GM21576 (cell line): ENCODE measurements at regions not wholly inside any gene's neighbourhood (a gene's known extent, or its start where the extent isn't known, plus 50 kb on each side); places are given as distances from the start of the nearest gene placed in this dataset.

ENCODE experiments used
- ATAC-seq: cut with Tn5 transposase; IDR thresholded peaks from one replicate; pipeline ENCODE4 v1.9.1; 2021; ENCODE audit warnings: mild to moderate bottlenecking, moderate library complexity; ENCODE audit not compliant: unreplicated experiment

GRCh38 chr10:130750441-130750840, 561.1 kb downstream of the TCERG1L start:
- ATAC-seq, result no peak

DNA sequence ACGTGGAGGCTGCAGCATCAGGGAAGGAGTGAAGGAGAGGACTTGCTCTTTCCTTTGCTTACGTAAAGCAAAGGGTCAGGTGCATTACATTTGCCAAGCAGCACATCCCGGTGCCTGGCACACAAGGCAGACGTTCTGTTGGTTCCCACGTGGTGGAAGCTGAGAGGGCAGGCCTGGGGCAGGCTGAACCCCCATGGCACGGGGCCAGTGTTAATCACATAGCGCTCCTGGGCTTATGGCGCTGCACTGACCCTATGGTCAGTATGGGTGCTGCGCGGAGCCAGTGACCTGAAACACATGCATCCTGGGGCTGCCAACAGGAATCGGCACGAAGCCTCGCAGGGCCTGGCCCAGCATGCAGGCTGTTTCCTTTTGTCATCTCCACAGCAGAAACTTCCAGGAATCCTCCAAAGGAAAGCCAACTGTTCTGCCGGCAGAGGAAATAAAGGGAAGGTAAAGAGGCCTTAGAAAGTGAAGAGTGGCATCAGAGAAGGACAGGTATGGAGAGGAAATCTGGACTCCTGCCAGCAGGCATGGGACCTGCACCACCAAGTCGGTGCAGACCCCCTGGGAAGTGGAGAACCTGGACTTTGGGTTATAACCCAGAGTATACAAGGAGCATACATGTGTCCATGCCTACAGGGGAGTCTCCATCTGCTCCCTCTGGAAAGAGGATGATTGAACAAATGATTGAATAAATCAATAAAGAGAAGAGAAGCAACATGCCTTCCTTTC, 560.2 kb downstream of the TCERG1L start:
- no peak for ATAC-seq

DNA sequence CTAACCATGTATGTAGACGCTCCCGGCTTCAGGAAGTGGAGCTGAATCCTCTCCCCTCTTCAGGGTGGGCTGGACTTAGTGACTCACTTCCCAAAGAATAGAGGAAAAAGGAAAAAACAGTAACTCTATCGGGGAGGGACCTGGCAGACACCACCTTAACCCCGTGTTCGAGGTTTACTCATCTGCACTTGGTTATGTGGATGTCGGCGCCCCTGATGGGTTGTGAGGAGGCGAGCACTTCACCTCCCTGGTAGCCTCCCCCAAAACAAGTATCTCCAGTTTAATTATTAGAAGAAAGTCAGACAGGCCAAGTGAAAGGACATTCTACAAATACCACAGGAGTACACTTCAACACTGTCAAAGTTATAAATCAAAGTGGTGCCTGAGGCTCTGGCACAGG, 559.7 kb downstream of the TCERG1L start:
- ATAC-seq, result no peak

DNA sequence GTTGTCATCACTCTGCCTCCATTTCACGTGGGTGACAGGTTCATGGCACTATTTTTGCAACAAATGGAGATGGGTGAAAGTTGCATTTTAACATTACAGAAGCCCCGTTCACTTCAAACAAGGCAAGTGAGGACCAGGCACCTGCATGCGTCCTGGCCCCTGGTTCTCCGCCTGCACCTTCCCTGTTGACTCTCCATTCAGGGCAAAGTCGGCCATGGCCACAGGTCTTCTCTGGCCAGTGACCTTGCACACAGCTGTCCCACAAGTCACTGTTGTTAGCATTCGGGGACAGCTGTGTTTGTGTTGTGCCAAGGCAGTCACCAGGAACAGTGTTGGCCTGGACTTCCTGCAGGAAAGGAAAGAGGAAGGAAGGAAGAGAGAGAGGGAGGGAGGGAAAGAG, 554.9 kb downstream of the TCERG1L start:
- no peak for ATAC-seq

- no peak for ATAC-seq
These were observed 554.2 kb downstream of the TCERG1L start for GRCh38 chr10:130757271-130757670.

- no peak for ATAC-seq
These were observed 553.6 kb downstream of the TCERG1L start for GRCh38 chr10:130757821-130758489.

DNA sequence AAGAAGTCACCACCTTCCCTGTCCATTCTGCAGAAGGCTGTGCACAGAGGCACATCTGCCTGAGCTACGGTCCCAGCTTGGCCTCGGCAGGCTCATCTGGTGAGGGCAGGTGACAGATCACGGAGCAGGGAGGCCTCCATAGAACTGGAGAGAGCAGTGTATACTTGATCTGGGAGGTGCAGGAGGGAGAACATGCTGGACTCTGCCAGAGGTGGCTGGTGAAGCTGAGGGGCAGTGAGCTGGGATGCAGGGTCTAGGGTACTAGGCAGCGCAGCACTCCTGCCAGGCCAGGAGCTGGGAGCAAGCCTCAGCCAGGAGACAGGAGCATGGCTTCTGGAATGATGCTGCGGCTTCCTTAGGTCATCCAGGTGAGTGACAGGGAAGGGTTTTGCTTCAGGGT, 553.0 kb downstream of the TCERG1L start:
- no peak for ATAC-seq

GRCh38 chr10:130761032-130761575, 550.4 kb downstream of the TCERG1L start:
- ATAC-seq, result no peak

GRCh38 chr10:130761788-130762301, 549.7 kb downstream of the TCERG1L start:
- ATAC-seq, result no peak

- no peak for ATAC-seq
These were observed 549.0 kb downstream of the TCERG1L start for GRCh38 chr10:130762491-130762890.

- ATAC-seq, result no peak
These were observed 548.5 kb downstream of the TCERG1L start for GRCh38 chr10:130763071-130763470.

DNA sequence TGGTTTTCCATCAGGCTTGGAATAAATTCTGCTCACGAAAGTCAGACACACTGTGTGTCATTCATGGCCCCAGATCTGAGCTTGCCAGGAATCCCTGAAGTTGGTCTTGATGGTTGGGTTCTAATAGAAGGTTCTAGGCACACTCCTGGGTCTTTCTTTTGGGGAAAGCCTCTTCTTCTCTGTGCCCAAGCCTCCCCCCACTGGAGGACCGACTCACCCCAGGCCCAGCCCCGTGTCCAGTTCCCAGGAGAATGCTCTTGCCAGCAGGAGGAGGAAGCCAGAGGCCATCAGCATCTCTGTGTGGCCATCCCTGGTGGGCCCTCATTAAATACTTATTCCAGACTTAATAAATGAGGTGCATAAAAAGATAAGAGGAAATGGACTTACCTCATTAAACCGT, 548.0 kb downstream of the TCERG1L start:
- no peak for ATAC-seq

GRCh38 chr10:130764651-130765050, 546.9 kb downstream of the TCERG1L start:
- ATAC-seq, result no peak

GRCh38 chr10:130766071-130766470, 545.5 kb downstream of the TCERG1L start:
- no peak for ATAC-seq

GRCh38 chr10:130767116-130767730, 544.3 kb downstream of the TCERG1L start:
- ATAC-seq, result no peak

DNA sequence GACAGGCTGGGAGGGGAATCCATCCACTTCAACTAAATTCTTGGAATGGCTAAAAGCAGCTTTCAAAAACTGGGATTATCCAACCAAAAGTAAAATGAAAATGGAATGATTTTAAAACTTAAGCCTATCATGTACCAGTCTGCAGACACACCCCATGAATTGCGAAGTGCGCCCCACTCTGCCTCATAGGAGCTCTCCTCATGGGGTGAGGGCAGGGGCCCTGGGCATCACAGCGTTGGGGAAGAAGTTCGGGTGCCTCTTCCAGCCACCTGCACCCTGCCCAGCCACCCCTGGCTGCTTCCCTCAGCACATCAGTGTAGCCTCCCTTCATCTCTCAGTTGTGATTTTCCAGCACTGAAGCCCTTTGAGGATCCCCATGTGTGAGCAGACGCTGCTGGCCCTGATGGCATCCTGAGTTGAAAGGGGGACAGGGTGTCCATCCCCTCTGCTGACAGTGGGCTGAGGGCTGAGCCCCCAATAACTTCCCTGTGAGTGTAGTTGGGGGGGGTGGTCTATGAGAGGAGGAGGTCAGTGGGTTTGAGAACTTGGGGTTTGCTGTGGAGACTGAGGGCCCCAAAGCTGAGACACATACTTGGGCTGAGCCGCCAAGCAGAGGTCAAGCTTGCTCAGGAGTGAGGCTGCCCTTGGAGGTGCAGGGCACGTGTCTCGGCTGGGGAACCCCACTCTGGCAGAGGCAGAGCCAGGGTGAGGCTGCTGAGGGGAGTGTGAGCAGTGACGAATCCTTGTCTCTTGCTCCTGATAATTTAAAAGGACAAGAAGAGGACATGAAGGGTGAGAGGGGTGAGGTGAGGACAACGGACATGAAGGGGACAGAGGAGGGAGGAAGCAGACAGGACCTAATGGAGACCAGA, 542.1 kb downstream of the TCERG1L start:
- ATAC-seq, result no peak

- no peak for ATAC-seq
These were observed 541.4 kb downstream of the TCERG1L start for GRCh38 chr10:130770018-130770630.

- ATAC-seq, result no peak
These were observed 540.0 kb downstream of the TCERG1L start for GRCh38 chr10:130771491-130771946.

GRCh38 chr10:130772056-130772455, 539.5 kb downstream of the TCERG1L start:
- no peak for ATAC-seq

- ATAC-seq, result no peak
These were observed 538.8 kb downstream of the TCERG1L start for GRCh38 chr10:130772676-130773075.
